Peyer's patch (tissue), 4 donors: ENCODE measurements at regions not wholly inside any gene's neighbourhood (a gene's known extent, or its start where the extent isn't known, plus 50 kb on each side); places are given as distances from the start of the nearest gene placed in this dataset.

Experiments used
- CTCF ChIP-seq, 6 experiments: fragments of 450-650 bp in 4 of 6; fragments of 200-600 bp in 2 of 6; sonication (generic) in 1 of 6; IDR thresholded peaks; one replicate each; pipeline ENCODE4 v1.5.1; 2017 to 2019; ENCODE audit warnings: antibody characterized with exemption in 6 of 6, mild to moderate bottlenecking in 3 of 6, moderate library complexity in 1 of 6
- POLR2A ChIP-seq, 2 donors: fragments of 450-650 bp; IDR thresholded peaks; one replicate each; pipeline ENCODE4 v1.5.1; 2017; ENCODE audit warnings: antibody characterized with exemption in 2 of 2, mild to moderate bottlenecking in 2 of 2, moderate library complexity in 2 of 2

- TF ChIP-seq CTCF (IDR thresholded peaks at IDR 0.05) (no peak), POLR2A (IDR thresholded peaks at IDR 0.05) (no peak)
Measured at GRCh38 chr6:1229808-1230207, 82.1 kb upstream of the FOXQ1 start.
